ENCODE measurements at regions not wholly inside any gene's neighbourhood (a gene's known extent, or its start where the extent isn't known, plus 50 kb on each side); places are given as distances from the start of the nearest gene placed in this dataset.

GRCh38 chr16:85304337-85304736 lies 192.1 kb upstream of the CIBAR2 start:
- POLR2A ChIA-PET (ENCODE audit: unreplicated experiment) = no interaction called here
- Histone ChIP-seq H3K4me3 (no peak overlapping the region), H4K20me1 (ENCODE audit: insufficient read depth) (no peaks in the 10 kb centered on the region; the same call in 1 of the 2 replicates), H3K36me3 (ENCODE audit: low read depth) (no peaks in the 10 kb centered on the region), H3K27me3 (ENCODE audit: insufficient read depth, low read depth) (no peaks in the 10 kb centered on the region), H3K9me3 (ENCODE audit: insufficient read depth, low read depth) (no peaks in the 10 kb centered on the region), H3K4me2 (no peak overlapping the region), H3K79me2 (ENCODE audit: low read depth) (no peaks in the 10 kb centered on the region), H3K27ac (no peak overlapping the region), H3K4me1 (replicated peaks; ENCODE audit: insufficient read depth) (peaks cover 10% of the 10 kb centered on the region), H3F3A (ENCODE audit: insufficient read depth, low read depth) (peaks cover 14% of the 10 kb centered on the region; the same call in 1 of the 2 replicates), H3K9me2 (ENCODE audit: insufficient read depth) (no peaks in the 10 kb centered on the region), H2AFZ (no peak overlapping the region)
- CTCF ChIA-PET = interaction anchor here (0.6 kb wide), 1 partner anchor 259 kb away, joined by 5 read pairs; no protein-coding TSS in a partner anchor
- TF ChIP-seq EZH2 (IDR thresholded peaks at IDR 0.05; ENCODE audit: low read depth) (no peak), CTCF (conservative IDR thresholded peaks at IDR 0.05) (no peak)
- intact Hi-C loops (cut with micrococcal nuclease; ENCODE audit: unreplicated experiment) = loop anchor here (5.0 to 10.0 kb wide), 2 partner anchors 90 to 187 kb away; no protein-coding TSS in a partner anchor
- no peak for DNase-seq
- no TSS peak for BruUV-seq (replicated peaks)

GRCh38 chr16:85306071-85306792 lies 194.0 kb upstream of the CIBAR2 start:
- no TSS peak for BruUV-seq (replicated peaks)
- no peak overlapping the region for H2AFZ ChIP-seq
- POLR2A ChIA-PET (ENCODE audit: unreplicated experiment) = interaction anchor here (0.5 kb wide), 1 partner anchor 422 kb away, joined by 3 read pairs; no protein-coding TSS in a partner anchor

More at GRCh38 chr16:85306071-85306792, 194.0 kb upstream of the CIBAR2 start:
- no peaks in the 10 kb centered on the region; the same call in 1 of the 2 replicates for H4K20me1 ChIP-seq (ENCODE audit: insufficient read depth)
- intact Hi-C loops (cut with micrococcal nuclease; ENCODE audit: unreplicated experiment) = loop anchor here (10.0 kb wide), 1 partner anchor 89 kb away; no protein-coding TSS in a partner anchor
- no peaks in the 10 kb centered on the region for H3K27me3 ChIP-seq (ENCODE audit: insufficient read depth, low read depth)
- H3K36me3 ChIP-seq (ENCODE audit: low read depth) = no peaks in the 10 kb centered on the region
- no peak overlapping the region for H3K27ac ChIP-seq
- peak overlapping the region; percentile 35 for H3K4me2 ChIP-seq
- no peaks in the 10 kb centered on the region for H3K9me2 ChIP-seq (ENCODE audit: insufficient read depth)
- peaks cover 14% of the 10 kb centered on the region; the same call in 1 of the 2 replicates for H3F3A ChIP-seq (ENCODE audit: insufficient read depth, low read depth)
- no peaks in the 10 kb centered on the region for H3K9me3 ChIP-seq (ENCODE audit: insufficient read depth, low read depth)
- TF ChIP-seq CTCF (conservative IDR thresholded peaks at IDR 0.05) = no peak
- H3K4me3 ChIP-seq = no peak overlapping the region
- H3K4me1 ChIP-seq (replicated peaks; ENCODE audit: insufficient read depth) = peaks cover 10% of the 10 kb centered on the region
- CTCF ChIA-PET = interaction anchor here (0.6 to 0.9 kb wide), 3 partner anchors 28 to 191 kb away, joined by 4 to 12 read pairs (median 5); no protein-coding TSS in a partner anchor
- DNase-seq = peak; percentile 83 to 88
- H3K79me2 ChIP-seq (ENCODE audit: low read depth) = no peaks in the 10 kb centered on the region

Measured in PC-9 (cell line).